BJ (cell line): ENCODE measurements at regions not wholly inside any gene's neighbourhood (a gene's known extent, or its start where the extent isn't known, plus 50 kb on each side); places are given as distances from the start of the nearest gene placed in this dataset.

Experiments
- CTCF ChIA-PET: fragments of 350-600 bp; formaldehyde crosslinking; extraction: SDS; loops from one replicate; lab custom pipeline; 2021; ENCODE audit warnings: antibody characterized with exemption, inconsistent platforms; lab: Yijun Ruan, JAX
- POLR2A ChIA-PET: fragments of 300-600 bp; sonication (Branson Sonifier 250); formaldehyde crosslinking; extraction: SDS; loops from one replicate; lab custom pipeline; 2021; ENCODE audit warnings: antibody characterized with exemption; lab: Charles Lee
- DNase-seq: peaks from one replicate; pipeline ENCODE4 v3.0.0-alpha.2; 2011; ENCODE audit warnings: low read depth
- H3K27me3 ChIP-seq: 2 replicates; pipeline ENCODE4 v1.6.0; 2011; ENCODE audit warnings: low read length; ENCODE audit not compliant: control insufficient read depth, insufficient read depth
- H3K36me3 ChIP-seq: 2 replicates; pipeline ENCODE4 v1.5.1; 2011; ENCODE audit warnings: low read length; ENCODE audit not compliant: control insufficient read depth, insufficient read depth
- H3K4me3 ChIP-seq: 2 replicates; pipeline ENCODE4 v1.5.1; 2011; ENCODE audit warnings: low read depth, mild to moderate bottlenecking, control low read depth, low read length
- CTCF ChIP-seq: IDR thresholded peaks from 2 replicates; pipeline ENCODE4 v1.5.1; 2011; ENCODE audit warnings: low read depth, mild to moderate bottlenecking, control low read depth, inconsistent platforms, low read length, moderate library complexity; ENCODE audit not compliant: insufficient read depth

DNA sequence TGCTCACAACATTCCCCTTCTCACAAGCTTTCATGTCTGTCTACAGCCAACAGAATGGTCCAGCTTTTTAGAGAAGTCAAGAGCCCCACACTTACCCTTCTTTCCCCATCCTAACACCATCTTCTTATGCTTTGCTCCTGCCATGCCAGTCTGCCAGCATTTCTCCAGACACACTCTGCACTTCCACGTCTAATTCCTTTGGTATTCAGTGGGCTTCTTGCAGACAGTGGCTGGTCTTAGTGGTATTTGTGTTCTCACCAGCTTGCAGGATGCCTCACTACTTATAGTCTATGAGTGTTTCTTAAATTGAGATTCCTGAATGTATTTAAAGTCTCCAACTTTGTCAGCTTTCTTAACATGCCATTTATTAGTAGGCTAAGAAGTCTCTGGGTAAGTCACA lies 154.4 kb downstream of the BBOX1 start:
- ChIA-PET POLR2A (no interaction called here), CTCF (interaction anchor here (1.3 to 1.9 kb wide), 4 partner anchors 11 to 304 kb away, joined by 3 to 7 read pairs (median 4); no protein-coding TSS in a partner anchor)
- Histone ChIP-seq H3K36me3 (no peaks in the 10 kb centered on the region), H3K27me3 (no peaks in the 10 kb centered on the region), H3K4me3 (no peak overlapping the region)
- TF ChIP-seq CTCF = no peak
- DNase-seq = no peak

GRCh38 chr11:27193434-27194225 lies 153.0 kb downstream of the BBOX1 start:
- ChIA-PET CTCF (interaction anchor here (1.0 kb wide), 1 partner anchor 85 kb away, joined by 3 read pairs; no protein-coding TSS in a partner anchor), POLR2A (no interaction called here)
- TF ChIP-seq CTCF = no peak
- no peak overlapping the region for H3K4me3 ChIP-seq
- no peaks in the 10 kb centered on the region; the same call in 1 of the 2 replicates for H3K27me3 ChIP-seq
- no peak for DNase-seq
- H3K36me3 ChIP-seq = no peaks in the 10 kb centered on the region

- CTCF ChIA-PET = no interaction called here
- H3K36me3 ChIP-seq = no peaks in the 10 kb centered on the region
- H3K27me3 ChIP-seq = no peaks in the 10 kb centered on the region; the same call in 1 of the 2 replicates
- TF ChIP-seq CTCF = no peak
- POLR2A ChIA-PET = no interaction called here
- no peak overlapping the region for H3K4me3 ChIP-seq
- DNase-seq = no peak
These were observed 151.6 kb downstream of the BBOX1 start for GRCh38 chr11:27192184-27192583.

DNA sequence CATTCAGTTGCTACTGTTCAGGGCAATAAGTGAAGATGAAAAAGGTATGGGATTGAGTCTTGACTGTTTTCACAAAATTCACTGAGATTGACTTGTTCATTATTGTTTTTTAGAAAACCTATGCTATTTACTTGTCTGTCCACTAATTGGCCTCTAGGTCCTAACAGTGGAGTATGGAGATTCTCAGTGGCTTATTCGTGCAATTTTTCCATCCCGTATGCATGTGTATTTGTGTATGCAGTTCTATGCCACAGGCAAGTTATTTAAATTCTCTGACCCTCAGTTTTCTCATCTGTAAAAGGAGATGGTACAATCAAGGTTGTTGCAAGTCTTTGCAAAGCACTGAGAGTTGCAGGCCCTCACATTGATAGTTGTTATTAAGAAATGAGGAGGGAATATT lies 151.0 kb downstream of the BBOX1 start:
- CTCF ChIA-PET = interaction anchor here (1.3 kb wide), 1 partner anchor 10 kb away, joined by 3 read pairs; no protein-coding TSS in a partner anchor
- Histone ChIP-seq H3K36me3 (no peaks in the 10 kb centered on the region), H3K4me3 (no peak overlapping the region), H3K27me3 (no peaks in the 10 kb centered on the region; the same call in 1 of the 2 replicates)
- POLR2A ChIA-PET = no interaction called here
- no peak for TF ChIP-seq CTCF
- no peak for DNase-seq

DNA sequence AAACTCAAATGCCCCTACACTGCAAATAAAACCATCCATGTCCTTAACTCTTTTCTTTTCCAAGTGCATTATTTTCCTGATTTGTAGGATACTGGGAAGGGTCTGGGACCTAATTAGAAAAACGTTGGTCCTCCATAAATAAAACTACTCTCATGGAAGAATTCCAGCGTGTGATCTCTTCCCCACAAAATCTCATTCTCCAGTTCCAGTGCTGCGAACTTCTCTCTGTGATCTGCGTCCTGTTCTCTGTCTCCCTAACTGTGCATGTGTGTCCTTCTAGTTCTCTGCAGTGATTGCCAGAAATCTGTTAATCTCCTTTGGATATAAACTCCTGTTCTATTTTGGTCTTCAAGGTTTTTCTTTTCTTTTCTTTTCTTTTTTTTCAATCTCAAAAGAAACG lies 148.1 kb downstream of the BBOX1 start:
- no peak for DNase-seq
- CTCF ChIA-PET = no interaction called here
- POLR2A ChIA-PET = no interaction called here
- no peak for TF ChIP-seq CTCF
- H3K27me3 ChIP-seq = no peaks in the 10 kb centered on the region; the same call in 1 of the 2 replicates
- no peak overlapping the region for H3K4me3 ChIP-seq
- no peaks in the 10 kb centered on the region for H3K36me3 ChIP-seq
